OCI-LY3 (cell line): ENCODE measurements at regions not wholly inside any gene's neighbourhood (a gene's known extent, or its start where the extent isn't known, plus 50 kb on each side); places are given as distances from the start of the nearest gene placed in this dataset.
"Not testable (repeated sequence)": the region's sequence is repeated elsewhere in the genome, so short reads cannot be mapped to it uniquely, and the experiment has no call there.

Experiments
- H2AFZ ChIP-seq: fragments of 200-600, 300-600 bp; shearing (Covaris generic); 2 replicates; pipeline ENCODE4 v1.6.0; 2014; ENCODE audit warnings: antibody characterized with exemption, low read depth, low read length
- H3K27ac ChIP-seq: fragments of 200-600, 300-600 bp; sonication (generic); 2 replicates; pipeline ENCODE4 v1.5.1; 2014; ENCODE audit warnings: mild to moderate bottlenecking, low read length, moderate library complexity, mixed read lengths
- H3K27me3 ChIP-seq: fragments of 200-600, 300-600 bp; sonication (generic); 2 replicates; pipeline ENCODE4 v1.6.1; 2014; ENCODE audit warnings: low read depth, low read length, mixed read lengths
- H3K36me3 ChIP-seq: fragments of 200-600, 300-600 bp; sonication (generic); replicated peaks from 2 replicates; pipeline ENCODE3; 2014; ENCODE audit warnings: low read depth, low read length, mixed read lengths
- H3K4me1 ChIP-seq: fragments of 300-600, 200-600 bp; sonication (generic); 2 replicates; pipeline ENCODE4 v1.6.1; 2014; ENCODE audit warnings: low read length, mixed read lengths
- H3K4me2 ChIP-seq: fragments of 200-600, 300-600 bp; sonication (generic); 2 replicates; pipeline ENCODE4 v1.6.1; 2014; ENCODE audit warnings: low read length, mixed read lengths
- H3K4me3 ChIP-seq: fragments of 300-600, 200-600 bp; sonication (generic); 2 replicates; pipeline ENCODE4 v1.5.1; 2014; ENCODE audit warnings: antibody characterized with exemption, mild to moderate bottlenecking, low read length, moderate library complexity
- H3K79me2 ChIP-seq: fragments of 300-600, 200-600 bp; shearing (Covaris generic); 2 replicates; pipeline ENCODE4 v1.6.1; 2014; ENCODE audit warnings: mild to moderate bottlenecking, low read length, mixed read lengths
- H3K9ac ChIP-seq: fragments of 300-600, 200-600 bp; shearing (Covaris generic); 2 replicates; pipeline ENCODE4 v1.6.0; 2014; ENCODE audit warnings: mild to moderate bottlenecking, low read length, moderate library complexity
- H3K9me3 ChIP-seq: fragments of 200-600, 300-600 bp; shearing (Covaris generic); 2 replicates; pipeline ENCODE4 v1.6.1; 2014; ENCODE audit warnings: low read length, mixed read lengths; ENCODE audit not compliant: insufficient read depth
- H4K20me1 ChIP-seq: fragments of 200-600, 300-600 bp; sonication (generic); 2 replicates; pipeline ENCODE4 v1.6.1; 2016; ENCODE audit warnings: low read length, mixed read lengths; ENCODE audit not compliant: insufficient read depth
- EZH2phosphoT487 ChIP-seq: fragments of 200-600 bp; shearing (Covaris generic); IDR thresholded peaks from 2 replicates; pipeline ENCODE4 v1.6.1; 2018; ENCODE audit warnings: antibody characterized with exemption, mixed run types, low read depth
- TF ChIP-seq, protein P1 (sequence below): fragments of 200-600, 300-600 bp; sonication (generic); IDR thresholded peaks from 2 replicates; pipeline ENCODE4 v1.5.1; 2014; ENCODE audit warnings: antibody characterized with exemption, low read length, low read depth

DNA sequence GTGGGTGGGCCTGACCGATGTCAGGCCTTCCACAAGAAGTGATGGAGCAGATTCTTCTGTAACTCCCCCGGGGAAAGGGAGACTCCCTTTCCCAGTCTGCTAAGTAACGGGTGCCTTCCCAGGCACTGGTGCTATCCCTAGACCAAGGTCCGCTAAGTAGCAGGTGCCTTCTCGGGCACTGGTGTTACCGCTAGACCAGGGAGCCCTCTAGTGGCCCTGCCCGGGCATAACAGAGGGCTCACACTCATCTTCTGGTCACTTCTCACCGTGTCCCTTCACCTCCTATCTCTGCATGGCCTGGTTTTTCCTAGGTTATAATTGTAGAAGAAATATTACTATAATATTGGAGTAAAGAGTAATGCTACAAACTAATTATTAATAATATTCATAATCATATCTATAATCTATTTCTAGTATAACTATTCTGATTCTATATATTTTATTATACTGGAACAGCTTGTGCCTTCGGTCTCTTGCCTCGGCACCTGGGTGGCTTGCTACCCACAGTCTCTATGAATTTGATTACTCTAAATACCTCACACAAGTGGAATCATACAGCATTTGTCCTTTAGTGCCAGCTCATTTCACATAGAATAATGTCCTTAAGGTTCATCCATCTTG, 1378.7 kb downstream of the XPNPEP1 start:
- Histone ChIP-seq H3K4me2 (peak overlapping the region; percentile 81), H4K20me1 (no peaks in the 10 kb centered on the region), H3K9ac (no peak overlapping the region), H3K36me3 (no peaks in the 10 kb centered on the region), H3K79me2 (no peaks in the 10 kb centered on the region), H3K27ac (no peak overlapping the region), H3K9me3 (no peaks in the 10 kb centered on the region), H3K4me3 (peak overlapping the region; percentile 69), H3K27me3 (no peaks in the 10 kb centered on the region), H2AFZ (no peak overlapping the region; the same call in 1 of the 2 replicates), H3K4me1 (peaks cover 26% of the 10 kb centered on the region)
- TF ChIP-seq, protein P1, sequence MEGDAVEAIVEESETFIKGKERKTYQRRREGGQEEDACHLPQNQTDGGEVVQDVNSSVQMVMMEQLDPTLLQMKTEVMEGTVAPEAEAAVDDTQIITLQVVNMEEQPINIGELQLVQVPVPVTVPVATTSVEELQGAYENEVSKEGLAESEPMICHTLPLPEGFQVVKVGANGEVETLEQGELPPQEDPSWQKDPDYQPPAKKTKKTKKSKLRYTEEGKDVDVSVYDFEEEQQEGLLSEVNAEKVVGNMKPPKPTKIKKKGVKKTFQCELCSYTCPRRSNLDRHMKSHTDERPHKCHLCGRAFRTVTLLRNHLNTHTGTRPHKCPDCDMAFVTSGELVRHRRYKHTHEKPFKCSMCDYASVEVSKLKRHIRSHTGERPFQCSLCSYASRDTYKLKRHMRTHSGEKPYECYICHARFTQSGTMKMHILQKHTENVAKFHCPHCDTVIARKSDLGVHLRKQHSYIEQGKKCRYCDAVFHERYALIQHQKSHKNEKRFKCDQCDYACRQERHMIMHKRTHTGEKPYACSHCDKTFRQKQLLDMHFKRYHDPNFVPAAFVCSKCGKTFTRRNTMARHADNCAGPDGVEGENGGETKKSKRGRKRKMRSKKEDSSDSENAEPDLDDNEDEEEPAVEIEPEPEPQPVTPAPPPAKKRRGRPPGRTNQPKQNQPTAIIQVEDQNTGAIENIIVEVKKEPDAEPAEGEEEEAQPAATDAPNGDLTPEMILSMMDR: peak; percentile 62
- TF ChIP-seq EZH2phosphoT487: no peak

DNA sequence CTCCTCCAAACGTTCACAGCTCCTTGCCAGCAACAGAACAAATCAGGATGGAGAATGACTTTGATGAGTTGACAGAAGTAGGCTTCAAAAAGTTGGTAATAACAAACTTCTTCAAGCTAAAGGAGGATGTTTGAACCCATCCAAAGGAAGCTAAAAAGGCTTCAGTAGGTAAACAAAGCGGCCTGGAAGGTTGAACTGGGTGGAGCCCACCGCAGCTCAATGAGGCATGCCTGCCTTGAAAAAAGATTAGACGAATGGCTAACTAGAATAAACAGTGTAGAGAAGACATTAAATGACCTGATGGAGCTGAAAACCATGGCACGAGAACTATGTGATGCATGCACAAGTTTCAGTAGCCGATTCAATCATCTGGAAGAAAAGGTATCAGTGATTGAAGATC, 1369.0 kb upstream of the SORCS1 start:
- H3K4me1 ChIP-seq, H3K9me3 ChIP-seq, H3K27me3 ChIP-seq, H3K4me3 ChIP-seq, H4K20me1 ChIP-seq, H3K36me3 ChIP-seq, H3K9ac ChIP-seq, H3K4me2 ChIP-seq, H3K27ac ChIP-seq, H2AFZ ChIP-seq, H3K79me2 ChIP-seq: not testable (repeated sequence)

DNA sequence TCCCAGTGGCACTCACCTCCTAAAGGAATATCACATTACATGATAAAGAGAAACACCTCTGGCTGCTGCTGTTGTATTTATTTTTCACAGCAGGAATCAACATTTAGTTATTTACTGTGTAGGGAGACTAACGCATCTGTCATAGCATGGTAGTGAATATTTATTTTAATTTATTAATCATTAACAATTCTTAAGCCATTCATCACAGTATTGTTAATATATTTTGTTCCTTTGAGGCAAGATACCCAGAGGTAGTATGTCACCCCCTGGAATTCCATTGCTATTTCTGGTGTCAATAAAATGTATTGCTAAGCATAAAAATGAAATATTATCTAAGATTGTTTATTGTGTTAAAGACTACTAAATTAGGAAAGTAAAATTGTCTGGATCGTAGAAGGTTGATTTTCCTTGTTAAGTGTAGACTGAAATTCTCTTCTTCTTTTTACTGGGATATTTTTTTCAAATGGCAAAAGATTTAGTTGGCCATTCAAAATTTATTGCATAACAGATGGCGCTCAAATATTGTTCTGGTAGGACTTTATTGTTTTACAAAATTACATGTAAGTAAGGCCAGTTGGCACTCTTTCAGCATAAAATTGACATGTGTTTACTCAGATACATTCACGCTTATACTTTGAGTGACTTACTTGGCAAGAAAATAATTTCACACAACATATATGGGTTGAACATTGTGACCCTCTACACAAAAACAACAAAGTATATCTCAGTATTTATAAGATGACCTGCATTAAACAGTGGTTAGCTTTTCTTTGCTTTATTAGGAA, 1358.7 kb upstream of the SORCS1 start:
- H3K79me2 ChIP-seq: no peaks in the 10 kb centered on the region
- H3K36me3 ChIP-seq: no peaks in the 10 kb centered on the region
- H4K20me1 ChIP-seq: no peaks in the 10 kb centered on the region
- H2AFZ ChIP-seq: no peak overlapping the region
- no peak overlapping the region for H3K27ac ChIP-seq
- no peaks in the 10 kb centered on the region for H3K27me3 ChIP-seq
- no peaks in the 10 kb centered on the region for H3K9me3 ChIP-seq
- TF ChIP-seq, protein P1: no peak
- no peak for TF ChIP-seq EZH2phosphoT487
- H3K4me1 ChIP-seq: peaks cover 4% of the 10 kb centered on the region; the same call in 1 of the 2 replicates
- no peak overlapping the region for H3K4me2 ChIP-seq
- H3K4me3 ChIP-seq: no peak overlapping the region
- H3K9ac ChIP-seq: no peak overlapping the region

DNA sequence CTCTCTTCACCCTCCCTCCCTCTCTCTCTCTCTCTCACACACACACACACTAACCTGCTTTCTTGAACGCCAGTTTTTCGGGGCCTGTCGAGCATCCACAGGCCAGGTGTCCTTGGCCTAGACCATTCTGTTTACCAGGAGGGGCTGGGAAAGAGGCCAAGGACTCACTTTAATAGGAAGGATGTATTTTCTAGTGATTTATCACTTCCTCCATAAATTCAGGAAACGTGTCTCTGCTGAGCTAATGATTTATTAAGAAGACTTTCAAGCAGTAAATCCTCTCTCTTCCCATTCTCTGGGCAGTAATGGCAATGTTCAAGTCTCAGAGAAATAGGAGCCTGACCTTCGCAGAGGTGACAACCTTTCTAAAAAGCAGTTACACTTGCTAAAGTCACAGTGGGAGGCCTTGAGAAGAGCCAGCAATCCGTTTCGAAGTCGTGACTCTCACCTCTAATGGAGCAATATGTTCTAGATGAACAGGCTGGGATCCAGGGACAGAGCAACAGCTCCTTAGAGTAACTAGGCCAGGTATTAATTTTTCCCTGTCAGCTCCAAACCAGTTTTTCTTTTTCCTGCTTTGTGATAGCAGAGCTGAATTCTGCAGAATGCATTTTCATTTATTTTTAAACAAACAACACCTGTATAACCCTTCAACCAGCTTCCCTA, 1357.5 kb upstream of the SORCS1 start:
- Histone ChIP-seq H3K9me3 (no peaks in the 10 kb centered on the region), H2AFZ (no peak overlapping the region), H3K79me2 (no peaks in the 10 kb centered on the region), H4K20me1 (no peaks in the 10 kb centered on the region), H3K9ac (no peak overlapping the region), H3K36me3 (no peaks in the 10 kb centered on the region), H3K27ac (no peak overlapping the region), H3K27me3 (no peaks in the 10 kb centered on the region), H3K4me1 (peaks cover 4% of the 10 kb centered on the region; the same call in 1 of the 2 replicates), H3K4me3 (no peak overlapping the region), H3K4me2 (no peak overlapping the region)
- TF ChIP-seq, protein P1: no peak
- no peak for TF ChIP-seq EZH2phosphoT487
